ENCODE measurements at regions not wholly inside any gene's neighbourhood (a gene's known extent, or its start where the extent isn't known, plus 50 kb on each side); places are given as distances from the start of the nearest gene placed in this dataset.

GRCh38 chr1:214111796-214112195 lies 124.0 kb downstream of the PROX1 start:
- TF ChIP-seq CTCF (IDR thresholded peaks at IDR 0.05) (no peak), EP300 (IDR thresholded peaks at IDR 0.05) (no peak), POLR2AphosphoS5 (IDR thresholded peaks at IDR 0.05) (no peak)

Data from sigmoid colon (tissue), 4 donors.